ENCODE measurements at regions not wholly inside any gene's neighbourhood (a gene's known extent, or its start where the extent isn't known, plus 50 kb on each side); places are given as distances from the start of the nearest gene placed in this dataset.

- intact Hi-C loops (cut with DNase I) = no loop called here
- no peak overlapping the region for H3K27ac ChIP-seq
- TF ChIP-seq POLR2A (IDR thresholded peaks at IDR 0.05) (no peak), POLR2AphosphoS5 (IDR thresholded peaks at IDR 0.05) (no peak), CTCF (IDR thresholded peaks at IDR 0.05) (no peak), EP300 (IDR thresholded peaks at IDR 0.05) (no peak)
- H3K9me3 ChIP-seq = no peaks in the 10 kb centered on the region
- peaks cover 0 to 6% (median 0%) of the 10 kb centered on the region in 4 donors for H3K4me1 ChIP-seq
- DNase-seq = no peak
- H3K36me3 ChIP-seq = no peaks in the 10 kb centered on the region
- H3K27me3 ChIP-seq = no peaks in the 10 kb centered on the region
- no peak overlapping the region for H3K4me3 ChIP-seq
- WGBS, 2 donors = 45 to 71% methylated on average over 1 of the region's 1 CpG
Observed at GRCh38 chr4:153987291-153987690, 198.4 kb upstream of the SFRP2 start.

- DNase-seq = no peak
- H3K4me3 ChIP-seq = no peak overlapping the region
- intact Hi-C loops (cut with DNase I) = no loop called here
- H3K27ac ChIP-seq = no peak overlapping the region
- no peaks in the 10 kb centered on the region for H3K4me1 ChIP-seq
- no peak for TF ChIP-seq CTCF (IDR thresholded peaks at IDR 0.05)
- TF ChIP-seq POLR2A (IDR thresholded peaks at IDR 0.05) = no peak
- TF ChIP-seq POLR2AphosphoS5 (IDR thresholded peaks at IDR 0.05) = no peak
- no peak for TF ChIP-seq EP300 (IDR thresholded peaks at IDR 0.05)
- H3K27me3 ChIP-seq = no peaks in the 10 kb centered on the region
- peaks cover 0 to 7% (median 2%) of the 10 kb centered on the region in 4 donors for H3K9me3 ChIP-seq
- no peaks in the 10 kb centered on the region for H3K36me3 ChIP-seq
Observed at GRCh38 chr4:153976954-153977353, 188.1 kb upstream of the SFRP2 start.

- TF ChIP-seq CTCF (IDR thresholded peaks at IDR 0.05) = no peak
- no peak for TF ChIP-seq EP300 (IDR thresholded peaks at IDR 0.05)
- TF ChIP-seq POLR2AphosphoS5 (IDR thresholded peaks at IDR 0.05) = no peak
- TF ChIP-seq POLR2A (IDR thresholded peaks at IDR 0.05) = no peak
- peaks cover 0 to 7% (median 2%) of the 10 kb centered on the region in 4 donors for H3K9me3 ChIP-seq
- no peaks in the 10 kb centered on the region for H3K27me3 ChIP-seq
- 92 to 93% methylated on average over 1 of the region's 1 CpG for WGBS, 2 donors
- no peak for DNase-seq
- H3K4me3 ChIP-seq = no peak overlapping the region
- intact Hi-C loops (cut with DNase I) = no loop called here
- no peaks in the 10 kb centered on the region for H3K36me3 ChIP-seq
- H3K27ac ChIP-seq = no peak overlapping the region
- H3K4me1 ChIP-seq = no peaks in the 10 kb centered on the region
Observed at GRCh38 chr4:153974452-153974851, 185.6 kb upstream of the SFRP2 start.

GRCh38 chr4:153973942-153974341 is 185.1 kb upstream of the SFRP2 start:
- Histone ChIP-seq H3K36me3 (no peaks in the 10 kb centered on the region), H3K4me3 (no peak overlapping the region), H3K4me1 (no peaks in the 10 kb centered on the region), H3K9me3 (peaks cover 0 to 7% (median 2%) of the 10 kb centered on the region in 4 donors), H3K27ac (no peak overlapping the region), H3K27me3 (no peaks in the 10 kb centered on the region)
- intact Hi-C loops (cut with DNase I) = no loop called here
- TF ChIP-seq POLR2A (IDR thresholded peaks at IDR 0.05) (no peak), CTCF (IDR thresholded peaks at IDR 0.05) (no peak), POLR2AphosphoS5 (IDR thresholded peaks at IDR 0.05) (no peak), EP300 (IDR thresholded peaks at IDR 0.05) (no peak)
- no peak for DNase-seq
- WGBS, 2 donors = 48 to 85% methylated on average over 4 of the region's 4 CpGs

- Histone ChIP-seq H3K4me1 (no peaks in the 10 kb centered on the region), H3K9me3 (peaks cover 0 to 7% (median 2%) of the 10 kb centered on the region in 4 donors), H3K36me3 (no peaks in the 10 kb centered on the region), H3K27me3 (no peaks in the 10 kb centered on the region), H3K4me3 (no peak overlapping the region), H3K27ac (no peak overlapping the region)
- TF ChIP-seq CTCF (IDR thresholded peaks at IDR 0.05) = no peak
- TF ChIP-seq POLR2AphosphoS5 (IDR thresholded peaks at IDR 0.05) = no peak
- 91 to 92% methylated on average over 5 of the region's 5 CpGs for WGBS, 2 donors
- intact Hi-C loops (cut with DNase I) = no loop called here
- no peak for DNase-seq
Observed at GRCh38 chr4:153971899-153972298, 183.0 kb upstream of the SFRP2 start.

All from sigmoid colon (tissue), 6 donors.